ENCODE measurements at regions not wholly inside any gene's neighbourhood (a gene's known extent, or its start where the extent isn't known, plus 50 kb on each side); places are given as distances from the start of the nearest gene placed in this dataset.

- no peak for TF ChIP-seq SPI1 (IDR thresholded peaks at IDR 0.05; ENCODE audit: borderline replicate concordance, low read depth)
- TF ChIP-seq, protein P1, sequence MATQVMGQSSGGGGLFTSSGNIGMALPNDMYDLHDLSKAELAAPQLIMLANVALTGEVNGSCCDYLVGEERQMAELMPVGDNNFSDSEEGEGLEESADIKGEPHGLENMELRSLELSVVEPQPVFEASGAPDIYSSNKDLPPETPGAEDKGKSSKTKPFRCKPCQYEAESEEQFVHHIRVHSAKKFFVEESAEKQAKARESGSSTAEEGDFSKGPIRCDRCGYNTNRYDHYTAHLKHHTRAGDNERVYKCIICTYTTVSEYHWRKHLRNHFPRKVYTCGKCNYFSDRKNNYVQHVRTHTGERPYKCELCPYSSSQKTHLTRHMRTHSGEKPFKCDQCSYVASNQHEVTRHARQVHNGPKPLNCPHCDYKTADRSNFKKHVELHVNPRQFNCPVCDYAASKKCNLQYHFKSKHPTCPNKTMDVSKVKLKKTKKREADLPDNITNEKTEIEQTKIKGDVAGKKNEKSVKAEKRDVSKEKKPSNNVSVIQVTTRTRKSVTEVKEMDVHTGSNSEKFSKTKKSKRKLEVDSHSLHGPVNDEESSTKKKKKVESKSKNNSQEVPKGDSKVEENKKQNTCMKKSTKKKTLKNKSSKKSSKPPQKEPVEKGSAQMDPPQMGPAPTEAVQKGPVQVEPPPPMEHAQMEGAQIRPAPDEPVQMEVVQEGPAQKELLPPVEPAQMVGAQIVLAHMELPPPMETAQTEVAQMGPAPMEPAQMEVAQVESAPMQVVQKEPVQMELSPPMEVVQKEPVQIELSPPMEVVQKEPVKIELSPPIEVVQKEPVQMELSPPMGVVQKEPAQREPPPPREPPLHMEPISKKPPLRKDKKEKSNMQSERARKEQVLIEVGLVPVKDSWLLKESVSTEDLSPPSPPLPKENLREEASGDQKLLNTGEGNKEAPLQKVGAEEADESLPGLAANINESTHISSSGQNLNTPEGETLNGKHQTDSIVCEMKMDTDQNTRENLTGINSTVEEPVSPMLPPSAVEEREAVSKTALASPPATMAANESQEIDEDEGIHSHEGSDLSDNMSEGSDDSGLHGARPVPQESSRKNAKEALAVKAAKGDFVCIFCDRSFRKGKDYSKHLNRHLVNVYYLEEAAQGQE (IDR thresholded peaks at IDR 0.05; ENCODE audit: insufficient replicate concordance, low read depth), result no peak
- TF ChIP-seq GABPA (IDR thresholded peaks at IDR 0.05; ENCODE audit: low read depth), result no peak
- no peak for TF ChIP-seq CTCF (IDR thresholded peaks at IDR 0.05; ENCODE audit: insufficient read depth, low read length)
- no peak for TF ChIP-seq POLR2AphosphoS5 (IDR thresholded peaks at IDR 0.05; ENCODE audit: low read depth)
Observed at GRCh38 chr3:152728231-152728980, 106.5 kb upstream of the P2RY1 start.

DNA sequence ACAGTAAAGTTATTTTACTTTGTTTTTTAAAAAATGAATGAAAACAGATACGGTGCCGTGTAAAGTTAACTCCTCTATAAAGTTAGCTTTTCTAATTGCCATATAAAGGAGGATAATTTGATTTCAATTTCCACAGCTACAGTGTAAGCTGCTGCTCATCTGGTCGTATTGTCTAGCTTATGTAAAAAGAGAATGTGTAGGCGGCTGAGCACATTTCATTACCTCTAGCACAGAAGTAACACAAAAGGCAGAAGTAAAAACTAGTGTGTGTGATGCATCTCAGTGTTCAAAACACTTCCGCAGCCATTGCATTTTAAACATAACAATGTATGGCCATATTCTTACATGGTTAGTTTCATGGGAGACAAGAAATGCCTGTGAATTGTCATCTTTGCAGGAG, 105.0 kb upstream of the P2RY1 start:
- DNase-seq (ENCODE audit: low read depth in 1 of 2, low spot score in 1 of 2), result no peak
- Histone ChIP-seq H3K27ac (replicated peaks) (no peak overlapping the region), H3K4me3 (replicated peaks; ENCODE audit: insufficient read depth, low read length) (no peak overlapping the region), H3K27me3 (ENCODE audit: insufficient read depth, poor library complexity, severe bottlenecking) (no peaks in the 10 kb centered on the region)
- TF ChIP-seq, protein P1 (IDR thresholded peaks at IDR 0.05; ENCODE audit: insufficient replicate concordance, low read depth), result no peak
- TF ChIP-seq GABPA (IDR thresholded peaks at IDR 0.05; ENCODE audit: low read depth), result no peak

More at GRCh38 chr3:152728231-152728980, 106.5 kb upstream of the P2RY1 start:
- DNase-seq (ENCODE audit: low read depth in 1 of 2, low spot score in 1 of 2), result no peak
- Histone ChIP-seq H3K27me3 (ENCODE audit: insufficient read depth, poor library complexity, severe bottlenecking) (no peaks in the 10 kb centered on the region), H3K4me3 (replicated peaks; ENCODE audit: insufficient read depth, low read length) (no peak overlapping the region), H3K27ac (replicated peaks) (no peak overlapping the region)

GRCh38 chr3:152731511-152731910, 103.4 kb upstream of the P2RY1 start:
- no peak overlapping the region for H3K27ac ChIP-seq (replicated peaks)
- no peaks in the 10 kb centered on the region for H3K27me3 ChIP-seq (ENCODE audit: insufficient read depth, poor library complexity, severe bottlenecking)
- TF ChIP-seq GABPA (IDR thresholded peaks at IDR 0.05; ENCODE audit: low read depth) (no peak), POLR2AphosphoS5 (IDR thresholded peaks at IDR 0.05; ENCODE audit: low read depth) (no peak), CTCF (IDR thresholded peaks at IDR 0.05; ENCODE audit: insufficient read depth, low read length) (no peak), SPI1 (IDR thresholded peaks at IDR 0.05; ENCODE audit: borderline replicate concordance, low read depth) (no peak)
- TF ChIP-seq, protein P1 (IDR thresholded peaks at IDR 0.05; ENCODE audit: insufficient replicate concordance, low read depth), result no peak
- H3K4me3 ChIP-seq (replicated peaks; ENCODE audit: insufficient read depth, low read length), result no peak overlapping the region
- no peak for DNase-seq (ENCODE audit: low read depth in 1 of 2, low spot score in 1 of 2)
